ENCODE measurements at regions not wholly inside any gene's neighbourhood (a gene's known extent, or its start where the extent isn't known, plus 50 kb on each side); places are given as distances from the start of the nearest gene placed in this dataset.
A peak's percentile ranks its signal among the peaks of the same experiment; 100 is the strongest.

DNA sequence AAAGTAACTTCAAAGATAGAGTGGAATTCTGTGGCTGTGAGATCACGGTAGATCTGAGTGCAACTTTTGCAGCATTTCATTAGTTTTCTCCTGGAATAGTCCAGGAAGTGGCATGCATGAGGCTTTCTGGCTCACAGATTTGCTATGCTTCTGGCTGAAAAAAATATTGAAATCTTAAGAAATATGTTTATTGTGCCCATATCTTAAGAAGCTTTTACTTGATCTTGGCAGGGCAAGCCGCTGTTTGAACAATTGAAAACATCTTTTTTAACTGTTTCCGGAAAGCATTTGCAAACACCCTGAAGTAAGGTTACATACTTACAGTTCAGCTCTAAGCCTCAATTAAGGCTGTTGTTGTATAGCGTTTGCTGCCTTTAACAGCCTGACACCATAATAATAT is 135.7 kb upstream of the GDNF start:
- H3K4me3 ChIP-seq = no peak overlapping the region
- no peak overlapping the region for H3K27ac ChIP-seq
- TF ChIP-seq POLR2A (IDR thresholded peaks at IDR 0.05) = no peak
- intact Hi-C loops (cut with DNase I; ENCODE audit: low total_unique reads) = no loop called here
- 50 to 68% (median 63%) methylated on average over 4 of the region's 4 CpGs for WGBS, 5 donors
- no peaks in the 10 kb centered on the region for H3K27me3 ChIP-seq
- no peaks in the 10 kb centered on the region for H3K36me3 ChIP-seq
- no peak for DNase-seq
- no peaks in the 10 kb centered on the region for H3K4me1 ChIP-seq
- H3K9me3 ChIP-seq = peaks cover 0 to 4% (median 0%) of the 10 kb centered on the region in 4 donors

- no peak for TF ChIP-seq POLR2AphosphoS5 (IDR thresholded peaks at IDR 0.05)
- intact Hi-C loops (cut with DNase I; ENCODE audit: low total_unique reads) = no loop called here
- Histone ChIP-seq H3K4me3 (no peak overlapping the region), H3K4me1 (no peaks in the 10 kb centered on the region), H3K27ac (no peak overlapping the region), H3K9me3 (no peaks in the 10 kb centered on the region), H3K36me3 (no peaks in the 10 kb centered on the region), H3K27me3 (no peaks in the 10 kb centered on the region)
- WGBS, 5 donors = 46 to 78% (median 67%) methylated on average over 1 of the region's 1 CpG
- peak in 1 of 2 donors; percentile 9 for DNase-seq
Observed at GRCh38 chr5:37971483-37972024, 131.7 kb upstream of the GDNF start.

DNA sequence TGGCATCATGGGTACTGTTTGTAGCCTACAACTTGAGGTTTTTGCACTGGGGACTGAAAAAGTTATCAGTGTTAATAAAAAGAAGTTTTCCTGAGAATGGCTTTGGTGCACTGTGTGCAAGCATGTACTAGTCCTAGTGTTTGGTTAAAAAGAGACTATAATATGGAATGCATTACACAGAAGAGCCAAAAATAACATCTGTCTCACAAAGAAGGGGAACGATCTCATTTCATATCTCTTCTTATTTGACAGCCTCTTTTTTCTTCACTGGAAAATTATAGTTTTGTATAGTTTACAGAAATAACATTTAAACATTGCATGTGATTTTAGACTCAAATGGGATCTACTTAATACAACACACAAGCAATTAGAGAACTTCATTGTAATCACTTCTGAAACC is 127.0 kb upstream of the GDNF start:
- Histone ChIP-seq H3K27me3 (no peaks in the 10 kb centered on the region), H3K4me1 (no peaks in the 10 kb centered on the region), H3K9me3 (no peaks in the 10 kb centered on the region), H3K36me3 (no peaks in the 10 kb centered on the region), H3K27ac (no peak overlapping the region), H3K4me3 (no peak overlapping the region)
- TF ChIP-seq POLR2A (IDR thresholded peaks at IDR 0.05) (no peak), POLR2AphosphoS5 (IDR thresholded peaks at IDR 0.05) (no peak), EP300 (IDR thresholded peaks at IDR 0.05) (no peak), CTCF (IDR thresholded peaks at IDR 0.05) (no peak)
- peak in 1 of 2 donors; percentile 44 for DNase-seq
- 33 to 68% (median 61%) methylated on average over 1 of the region's 1 CpG for WGBS, 5 donors
- intact Hi-C loops (cut with DNase I; ENCODE audit: low total_unique reads) = no loop called here

DNA sequence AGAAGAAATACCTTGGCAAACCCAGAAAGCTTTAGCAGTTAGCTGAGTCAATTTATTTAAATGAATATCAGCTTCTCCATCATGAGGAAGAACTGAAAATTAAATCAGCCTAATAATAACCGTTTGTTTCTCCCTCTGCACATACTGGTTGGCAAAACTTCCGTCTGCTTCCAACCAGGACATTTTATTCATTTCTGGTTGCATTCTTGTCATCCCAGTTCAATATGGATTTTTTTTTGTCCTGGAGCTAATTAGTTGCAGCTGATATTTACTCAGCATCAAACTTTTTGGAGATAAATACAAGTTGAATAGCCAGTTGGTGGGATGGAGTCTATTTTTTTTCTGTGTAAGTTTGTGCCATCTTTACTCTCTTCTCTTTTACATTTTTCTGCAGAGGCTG is 126.5 kb upstream of the GDNF start:
- 56 to 71% (median 61%) methylated on average over 2 of the region's 2 CpGs for whole genome bisulfite sequencing, 5 donors
- Histone ChIP-seq H3K4me1 (no peaks in the 10 kb centered on the region), H3K36me3 (no peaks in the 10 kb centered on the region), H3K9me3 (no peaks in the 10 kb centered on the region), H3K27ac (no peak overlapping the region), H3K4me3 (no peak overlapping the region), H3K27me3 (no peaks in the 10 kb centered on the region)
- TF ChIP-seq EP300 (IDR thresholded peaks at IDR 0.05) = no peak
- TF ChIP-seq CTCF (IDR thresholded peaks at IDR 0.05) = no peak
- no peak for TF ChIP-seq POLR2A (IDR thresholded peaks at IDR 0.05)
- no peak for TF ChIP-seq POLR2AphosphoS5 (IDR thresholded peaks at IDR 0.05)
- DNase-seq = no peak
- intact Hi-C loops (cut with DNase I; ENCODE audit: low total_unique reads) = no loop called here

GRCh38 chr5:37962389-37962788 is 122.5 kb upstream of the GDNF start:
- TF ChIP-seq POLR2A (IDR thresholded peaks at IDR 0.05) (no peak), EP300 (IDR thresholded peaks at IDR 0.05) (no peak)
- H3K27ac ChIP-seq = no peak overlapping the region
- no peak for DNase-seq
- no peaks in the 10 kb centered on the region for H3K36me3 ChIP-seq
- 70 to 95% (median 91%) methylated on average over 1 of the region's 1 CpG for WGBS, 5 donors
- H3K27me3 ChIP-seq = no peaks in the 10 kb centered on the region
- no peaks in the 10 kb centered on the region for H3K4me1 ChIP-seq
- H3K4me3 ChIP-seq = no peak overlapping the region
- H3K9me3 ChIP-seq = peaks cover 6 to 29% (median 16%) of the 10 kb centered on the region in 4 donors
- intact Hi-C loops (cut with DNase I; ENCODE audit: low total_unique reads) = no loop called here

DNA sequence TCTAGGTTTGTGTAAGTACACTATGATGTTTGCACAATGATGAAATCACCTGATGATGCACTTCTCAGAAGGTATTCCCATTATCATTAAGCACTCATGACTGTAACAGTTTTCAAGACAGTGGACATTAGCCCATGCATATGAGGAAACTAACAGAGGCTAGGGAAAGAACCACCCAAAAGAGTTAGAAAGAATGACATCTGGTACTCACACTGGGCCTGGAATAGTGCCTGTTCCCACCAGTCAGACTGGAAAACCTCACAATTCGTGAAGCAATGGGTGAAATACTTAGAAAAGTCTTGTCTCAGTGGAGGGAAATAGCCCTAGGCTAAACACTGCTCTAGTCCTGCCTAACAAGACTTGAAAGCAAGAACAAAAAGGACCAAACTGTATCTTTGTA is 117.4 kb upstream of the GDNF start:
- no peak for DNase-seq
- Histone ChIP-seq H3K27me3 (no peaks in the 10 kb centered on the region), H3K4me3 (no peak overlapping the region), H3K9me3 (peaks cover 6 to 30% (median 16%) of the 10 kb centered on the region in 4 donors), H3K27ac (no peak overlapping the region), H3K36me3 (no peaks in the 10 kb centered on the region), H3K4me1 (no peaks in the 10 kb centered on the region)
- intact Hi-C loops (cut with DNase I; ENCODE audit: low total_unique reads) = no loop called here
- TF ChIP-seq CTCF (IDR thresholded peaks at IDR 0.05) (no peak), POLR2A (IDR thresholded peaks at IDR 0.05) (no peak), POLR2AphosphoS5 (IDR thresholded peaks at IDR 0.05) (no peak)
- 42 to 63% (median 53%) methylated on average over 1 of the region's 1 CpG for WGBS, 5 donors
